Testis (tissue), 2 donors: ENCODE measurements at regions not wholly inside any gene's neighbourhood (a gene's known extent, or its start where the extent isn't known, plus 50 kb on each side); places are given as distances from the start of the nearest gene placed in this dataset.

Experiments used
- DNase-seq: peaks from one replicate; pipeline ENCODE4 v3.0.0-alpha.2; 2019
- H3K27ac ChIP-seq, 2 donors: fragments of 200-600 bp; sonication (generic); one replicate each; pipeline ENCODE4 v1.5.1; 2019
- H3K27me3 ChIP-seq: fragments of 200-600 bp; sonication (generic); one replicate; pipeline ENCODE4 v1.5.1; 2019
- H3K36me3 ChIP-seq: fragments of 200-600 bp; sonication (generic); one replicate; pipeline ENCODE4 v1.5.1; 2017; ENCODE audit warnings: low read depth; ENCODE audit errors: missing control alignments
- H3K4me1 ChIP-seq: fragments of 200-600 bp; sonication (generic); one replicate; pipeline ENCODE4 v1.5.1; 2019
- H3K4me3 ChIP-seq, 2 donors: fragments of 200-600 bp; sonication (generic); one replicate each; pipeline ENCODE4 v1.5.1; 2017 to 2019
- H3K9me3 ChIP-seq: fragments of 200-600 bp; sonication (generic); one replicate; pipeline ENCODE4 v1.5.1; 2017
- CTCF ChIP-seq, 3 experiments: fragments of 450-650 bp in 2 of 3; fragments of 200-600 bp in 1 of 3; sonication (generic) in 1 of 3; IDR thresholded peaks; one replicate each; pipeline ENCODE4 v1.5.1; 2016 to 2019; ENCODE audit warnings: antibody characterized with exemption in 3 of 3, mild to moderate bottlenecking in 2 of 3, moderate library complexity in 1 of 3
- POLR2A ChIP-seq: fragments of 450-650 bp; IDR thresholded peaks from one replicate; pipeline ENCODE4 v1.6.1; 2017; ENCODE audit warnings: antibody characterized with exemption, mild to moderate bottlenecking, moderate library complexity
- WGBS, 2 donors: methylation state at CpG; one replicate each; pipeline ENCODE4 v1.1.5; 2018; 5-methylcytosine and 5-hydroxymethylcytosine counted together
- intact Hi-C: fragments of 100-400 bp; cut with DNase I; formaldehyde crosslinking; loops from one replicate; pipeline ENCODE4 v1.15.1; 2023; ENCODE audit warnings: low total_unique reads

GRCh38 chr5:58185801-58186200, 274.1 kb downstream of the PLK2 start:
- Histone ChIP-seq H3K27me3 (no peaks in the 10 kb centered on the region), H3K27ac (no peak overlapping the region), H3K4me3 (no peak overlapping the region), H3K36me3 (no peaks in the 10 kb centered on the region), H3K9me3 (no peaks in the 10 kb centered on the region), H3K4me1 (no peaks in the 10 kb centered on the region)
- DNase-seq, result no peak
- no peak for TF ChIP-seq POLR2A
- TF ChIP-seq CTCF (IDR thresholded peaks at IDR 0.05), result no peak
- intact Hi-C loops, result no loop called here
- WGBS, 2 donors, result 88 to 90% methylated on average over 3 of the region's 3 CpGs

- no peaks in the 10 kb centered on the region for H3K4me1 ChIP-seq
- no peak overlapping the region for H3K4me3 ChIP-seq
- DNase-seq, result no peak
- no peak overlapping the region for H3K27ac ChIP-seq
- WGBS, 2 donors, result 87 to 97% methylated on average over 2 of the region's 2 CpGs
- no peaks in the 10 kb centered on the region for H3K27me3 ChIP-seq
- H3K36me3 ChIP-seq, result no peaks in the 10 kb centered on the region
- intact Hi-C loops, result no loop called here
- TF ChIP-seq POLR2A (no peak), CTCF (IDR thresholded peaks at IDR 0.05) (no peak)
- H3K9me3 ChIP-seq, result no peaks in the 10 kb centered on the region
Measured at GRCh38 chr5:58185397-58185796, 274.5 kb downstream of the PLK2 start.

- H3K27me3 ChIP-seq, result no peaks in the 10 kb centered on the region
- H3K9me3 ChIP-seq, result no peaks in the 10 kb centered on the region
- no peak overlapping the region for H3K4me3 ChIP-seq
- WGBS, 2 donors, result 90 to 93% methylated on average over 2 of the region's 2 CpGs
- intact Hi-C loops, result no loop called here
- no peaks in the 10 kb centered on the region for H3K4me1 ChIP-seq
- H3K27ac ChIP-seq, result no peak overlapping the region
- H3K36me3 ChIP-seq, result no peaks in the 10 kb centered on the region
- no peak for DNase-seq
- no peak for TF ChIP-seq CTCF (IDR thresholded peaks at IDR 0.05)
- TF ChIP-seq POLR2A, result no peak
Measured at GRCh38 chr5:58184910-58185309, 275.0 kb downstream of the PLK2 start.

- DNase-seq, result no peak
- intact Hi-C loops, result no loop called here
- no peak overlapping the region for H3K4me3 ChIP-seq
- TF ChIP-seq CTCF (IDR thresholded peaks at IDR 0.05) (no peak), POLR2A (no peak)
- H3K36me3 ChIP-seq, result no peaks in the 10 kb centered on the region
- H3K27me3 ChIP-seq, result no peaks in the 10 kb centered on the region
- no peaks in the 10 kb centered on the region for H3K4me1 ChIP-seq
- H3K27ac ChIP-seq, result no peak overlapping the region
- H3K9me3 ChIP-seq, result no peaks in the 10 kb centered on the region
- WGBS, 2 donors, result 83 to 99% methylated on average over 2 of the region's 2 CpGs
Measured at GRCh38 chr5:58183786-58184085, 276.1 kb downstream of the PLK2 start.

GRCh38 chr5:58183078-58183785, 276.7 kb downstream of the PLK2 start:
- no peaks in the 10 kb centered on the region for H3K27me3 ChIP-seq
- intact Hi-C loops, result no loop called here
- H3K27ac ChIP-seq, result no peak overlapping the region
- H3K36me3 ChIP-seq, result no peaks in the 10 kb centered on the region
- TF ChIP-seq CTCF (IDR thresholded peaks at IDR 0.05) (no peak), POLR2A (no peak)
- 87 to 90% methylated on average over 6 of the region's 6 CpGs for WGBS, 2 donors
- no peak for DNase-seq
- no peaks in the 10 kb centered on the region for H3K9me3 ChIP-seq
- H3K4me1 ChIP-seq, result no peaks in the 10 kb centered on the region
- no peak overlapping the region for H3K4me3 ChIP-seq
